ENCODE measurements at regions not wholly inside any gene's neighbourhood (a gene's known extent, or its start where the extent isn't known, plus 50 kb on each side); places are given as distances from the start of the nearest gene placed in this dataset.
A peak's percentile ranks its signal among the peaks of the same experiment; 100 is the strongest.

DNA sequence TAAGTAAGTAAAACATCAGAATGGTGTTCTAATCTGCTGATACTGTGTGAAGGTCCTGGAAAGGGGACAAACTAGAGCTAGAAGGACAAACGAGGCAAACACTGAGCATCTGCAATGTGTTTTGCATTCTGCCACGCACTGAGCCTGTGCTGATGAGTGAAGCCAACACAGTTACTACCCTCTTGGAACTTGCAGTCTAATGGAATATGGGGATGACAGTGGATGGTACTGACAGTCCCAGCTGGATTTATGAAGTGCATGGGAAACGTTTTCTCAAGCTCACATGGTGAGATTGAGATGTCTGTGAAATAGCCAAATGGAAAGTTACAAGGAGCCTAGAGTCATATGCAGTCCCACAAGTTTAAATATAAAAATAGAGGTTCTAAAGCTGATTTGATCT, 86.6 kb downstream of the FOXB1 start:
- Histone ChIP-seq H3K9ac (ENCODE audit: insufficient read depth in 1 of 2, low read length in 2 of 2) (no peak overlapping the region), H3K36me3 (ENCODE audit: control insufficient read depth in 4 of 4, insufficient read depth in 4 of 4, low read length in 4 of 4) (no peaks in the 10 kb centered on the region), H3K9me3 (ENCODE audit: control insufficient read depth in 4 of 4, insufficient read depth in 3 of 4, low read length in 3 of 4) (no peaks in the 10 kb centered on the region), H3K4me1 (ENCODE audit: control insufficient read depth in 5 of 5, insufficient read depth in 5 of 5, low read length in 5 of 5) (peaks cover 0 to 5% (median 0%) of the 10 kb centered on the region in 5 donors), H3K27ac (ENCODE audit: low read depth in 1 of 2, low read length in 1 of 2) (peak overlapping the region in 1 of 2 donors; percentile 80), H3K27me3 (ENCODE audit: control insufficient read depth in 3 of 3, insufficient read depth in 3 of 3, low read length in 2 of 3) (peaks cover 0 to 3% (median 0%) of the 10 kb centered on the region in 3 donors), H3K4me3 (no peak overlapping the region)
- 59 to 71% methylated on average over 3 of the region's 3 CpGs for WGBS, 2 donors
- no peak for DNase-seq
- no peak for ATAC-seq (ENCODE audit: insufficient read depth, low FRiP score)
- TF ChIP-seq, protein P1, sequence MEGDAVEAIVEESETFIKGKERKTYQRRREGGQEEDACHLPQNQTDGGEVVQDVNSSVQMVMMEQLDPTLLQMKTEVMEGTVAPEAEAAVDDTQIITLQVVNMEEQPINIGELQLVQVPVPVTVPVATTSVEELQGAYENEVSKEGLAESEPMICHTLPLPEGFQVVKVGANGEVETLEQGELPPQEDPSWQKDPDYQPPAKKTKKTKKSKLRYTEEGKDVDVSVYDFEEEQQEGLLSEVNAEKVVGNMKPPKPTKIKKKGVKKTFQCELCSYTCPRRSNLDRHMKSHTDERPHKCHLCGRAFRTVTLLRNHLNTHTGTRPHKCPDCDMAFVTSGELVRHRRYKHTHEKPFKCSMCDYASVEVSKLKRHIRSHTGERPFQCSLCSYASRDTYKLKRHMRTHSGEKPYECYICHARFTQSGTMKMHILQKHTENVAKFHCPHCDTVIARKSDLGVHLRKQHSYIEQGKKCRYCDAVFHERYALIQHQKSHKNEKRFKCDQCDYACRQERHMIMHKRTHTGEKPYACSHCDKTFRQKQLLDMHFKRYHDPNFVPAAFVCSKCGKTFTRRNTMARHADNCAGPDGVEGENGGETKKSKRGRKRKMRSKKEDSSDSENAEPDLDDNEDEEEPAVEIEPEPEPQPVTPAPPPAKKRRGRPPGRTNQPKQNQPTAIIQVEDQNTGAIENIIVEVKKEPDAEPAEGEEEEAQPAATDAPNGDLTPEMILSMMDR (IDR thresholded peaks at IDR 0.05; ENCODE audit: control extremely low read depth, extremely low read depth) = no peak

DNA sequence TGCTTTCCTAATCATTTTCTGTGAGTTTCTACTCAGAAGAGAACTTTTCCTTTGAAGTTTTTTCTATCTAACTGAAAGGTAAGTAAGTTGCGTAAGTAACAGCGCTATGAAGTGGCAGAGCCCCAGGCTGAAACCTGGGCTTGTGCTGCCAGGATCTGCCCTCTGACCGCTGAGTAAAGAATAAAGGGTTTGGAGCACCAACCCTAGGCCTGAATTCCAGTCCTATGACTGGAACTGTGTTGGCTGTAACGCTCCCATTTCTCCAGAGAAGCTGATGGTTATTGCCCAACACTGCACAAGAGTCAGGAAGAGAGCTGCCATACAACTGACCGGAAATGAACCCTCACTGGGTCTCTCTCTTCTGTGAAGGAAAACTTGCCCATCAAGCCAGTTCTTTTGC, 87.0 kb downstream of the FOXB1 start:
- peak; percentile 87 for ATAC-seq (ENCODE audit: insufficient read depth, low FRiP score)
- Histone ChIP-seq H3K9ac (ENCODE audit: insufficient read depth in 1 of 2, low read length in 2 of 2) (no peak overlapping the region), H3K27ac (ENCODE audit: low read depth in 1 of 2, low read length in 1 of 2) (no peak overlapping the region)

DNA sequence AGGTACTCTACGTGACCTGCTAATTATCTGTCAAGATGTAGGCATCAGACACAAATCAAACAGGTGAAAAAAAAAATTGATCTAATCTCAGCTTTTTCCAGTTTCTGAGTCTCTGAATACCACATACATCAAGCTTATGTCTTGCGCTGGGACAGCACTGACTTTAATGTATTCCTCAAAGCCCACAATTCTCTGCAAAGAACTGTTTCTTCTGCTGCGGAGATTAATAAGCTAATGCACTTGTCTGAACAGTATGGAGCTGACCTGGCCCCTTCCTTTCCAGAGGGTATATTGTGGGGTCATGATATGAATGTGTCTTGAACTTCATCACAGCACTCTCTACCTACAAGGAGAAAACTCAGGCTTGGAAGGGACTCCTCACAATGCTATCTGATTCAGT, 87.8 kb downstream of the FOXB1 start:
- DNase-seq (no peak), ATAC-seq (ENCODE audit: insufficient read depth, low FRiP score) (no peak)
- Histone ChIP-seq H3K27ac (ENCODE audit: low read depth in 1 of 2, low read length in 1 of 2) (no peak overlapping the region), H3K9me3 (ENCODE audit: control insufficient read depth in 4 of 4, insufficient read depth in 3 of 4, low read length in 3 of 4) (peaks cover 0 to 5% (median 0%) of the 10 kb centered on the region in 4 donors), H3K27me3 (ENCODE audit: control insufficient read depth in 3 of 3, insufficient read depth in 3 of 3, low read length in 2 of 3) (no peaks in the 10 kb centered on the region), H3K4me1 (ENCODE audit: control insufficient read depth in 5 of 5, insufficient read depth in 5 of 5, low read length in 5 of 5) (peaks cover 0 to 5% (median 0%) of the 10 kb centered on the region in 5 donors), H3K9ac (ENCODE audit: insufficient read depth in 1 of 2, low read length in 2 of 2) (no peak overlapping the region), H3K4me3 (no peak overlapping the region), H3K36me3 (ENCODE audit: control insufficient read depth in 4 of 4, insufficient read depth in 4 of 4, low read length in 4 of 4) (no peaks in the 10 kb centered on the region)
- 94 to 95% methylated on average over 3 of the region's 3 CpGs for WGBS, 2 donors
- TF ChIP-seq, protein P1 (IDR thresholded peaks at IDR 0.05; ENCODE audit: control extremely low read depth, extremely low read depth) = no peak

More for the DNA sequence above, 87.0 kb downstream of the FOXB1 start:
- Histone ChIP-seq H3K4me1 (ENCODE audit: control insufficient read depth in 5 of 5, insufficient read depth in 5 of 5, low read length in 5 of 5) (peaks cover 0 to 5% (median 0%) of the 10 kb centered on the region in 5 donors), H3K27me3 (ENCODE audit: control insufficient read depth in 3 of 3, insufficient read depth in 3 of 3, low read length in 2 of 3) (no peaks in the 10 kb centered on the region), H3K9me3 (ENCODE audit: control insufficient read depth in 4 of 4, insufficient read depth in 3 of 4, low read length in 3 of 4) (no peaks in the 10 kb centered on the region), H3K36me3 (ENCODE audit: control insufficient read depth in 4 of 4, insufficient read depth in 4 of 4, low read length in 4 of 4) (no peaks in the 10 kb centered on the region), H3K4me3 (no peak overlapping the region)
- TF ChIP-seq, protein P1 (IDR thresholded peaks at IDR 0.05; ENCODE audit: control extremely low read depth, extremely low read depth) = no peak
- DNase-seq = peak in 2 of 3 donors; percentile 11 to 50
- WGBS, 2 donors = 57 to 89% methylated on average over 5 of the region's 5 CpGs

Measured in lung (tissue), 11 donors.